GM10266 (cell line): ENCODE measurements at regions not wholly inside any gene's neighbourhood (a gene's known extent, or its start where the extent isn't known, plus 50 kb on each side); places are given as distances from the start of the nearest gene placed in this dataset.

Experiments
- DNase-seq: peaks from one replicate; pipeline ENCODE4 v3.0.0; 2012; ENCODE audit errors: extremely low spot score
- TF ChIP-seq, protein P1 (sequence below): IDR thresholded peaks from 2 replicates; pipeline ENCODE4 v1.5.1; 2012; ENCODE audit warnings: mild to moderate bottlenecking, low read depth; ENCODE audit not compliant: control insufficient read depth, insufficient read depth; ENCODE audit errors: missing control alignments

DNA sequence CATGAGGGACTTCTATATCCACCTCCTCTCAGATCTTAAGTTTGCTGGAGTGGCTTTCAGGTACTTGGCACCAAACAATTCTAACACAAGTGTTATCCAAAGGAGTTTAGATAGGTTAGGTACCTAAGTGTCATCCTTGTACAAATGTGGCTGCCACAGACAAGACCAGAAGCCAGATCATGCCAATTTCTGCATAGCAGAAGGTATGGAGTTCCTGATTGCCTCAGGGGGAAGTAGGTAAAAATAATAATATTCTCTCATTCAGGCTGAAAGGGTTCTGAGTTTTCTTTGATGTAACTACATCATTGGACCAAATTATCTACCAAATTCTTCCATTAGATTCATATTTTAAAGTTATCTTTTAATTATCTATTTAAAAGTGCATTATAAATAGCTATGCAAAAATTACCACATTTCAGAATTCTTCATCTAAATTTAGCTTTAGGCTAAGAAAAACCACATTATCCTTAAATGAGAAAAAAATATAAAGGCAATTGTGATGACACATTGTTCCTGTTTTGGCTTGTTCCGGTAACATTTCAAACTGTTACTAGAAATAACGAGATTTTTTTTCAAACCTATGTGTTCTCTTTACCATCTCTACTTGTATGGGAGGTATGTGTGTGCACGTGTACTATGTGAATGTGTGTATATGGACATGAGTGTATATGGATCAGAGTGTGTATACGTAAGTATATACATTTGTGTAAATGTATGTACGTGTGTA lies 66.2 kb upstream of the POU2AF2 start:
- TF ChIP-seq, protein P1, sequence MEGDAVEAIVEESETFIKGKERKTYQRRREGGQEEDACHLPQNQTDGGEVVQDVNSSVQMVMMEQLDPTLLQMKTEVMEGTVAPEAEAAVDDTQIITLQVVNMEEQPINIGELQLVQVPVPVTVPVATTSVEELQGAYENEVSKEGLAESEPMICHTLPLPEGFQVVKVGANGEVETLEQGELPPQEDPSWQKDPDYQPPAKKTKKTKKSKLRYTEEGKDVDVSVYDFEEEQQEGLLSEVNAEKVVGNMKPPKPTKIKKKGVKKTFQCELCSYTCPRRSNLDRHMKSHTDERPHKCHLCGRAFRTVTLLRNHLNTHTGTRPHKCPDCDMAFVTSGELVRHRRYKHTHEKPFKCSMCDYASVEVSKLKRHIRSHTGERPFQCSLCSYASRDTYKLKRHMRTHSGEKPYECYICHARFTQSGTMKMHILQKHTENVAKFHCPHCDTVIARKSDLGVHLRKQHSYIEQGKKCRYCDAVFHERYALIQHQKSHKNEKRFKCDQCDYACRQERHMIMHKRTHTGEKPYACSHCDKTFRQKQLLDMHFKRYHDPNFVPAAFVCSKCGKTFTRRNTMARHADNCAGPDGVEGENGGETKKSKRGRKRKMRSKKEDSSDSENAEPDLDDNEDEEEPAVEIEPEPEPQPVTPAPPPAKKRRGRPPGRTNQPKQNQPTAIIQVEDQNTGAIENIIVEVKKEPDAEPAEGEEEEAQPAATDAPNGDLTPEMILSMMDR, result no peak
- no peak for DNase-seq

DNA sequence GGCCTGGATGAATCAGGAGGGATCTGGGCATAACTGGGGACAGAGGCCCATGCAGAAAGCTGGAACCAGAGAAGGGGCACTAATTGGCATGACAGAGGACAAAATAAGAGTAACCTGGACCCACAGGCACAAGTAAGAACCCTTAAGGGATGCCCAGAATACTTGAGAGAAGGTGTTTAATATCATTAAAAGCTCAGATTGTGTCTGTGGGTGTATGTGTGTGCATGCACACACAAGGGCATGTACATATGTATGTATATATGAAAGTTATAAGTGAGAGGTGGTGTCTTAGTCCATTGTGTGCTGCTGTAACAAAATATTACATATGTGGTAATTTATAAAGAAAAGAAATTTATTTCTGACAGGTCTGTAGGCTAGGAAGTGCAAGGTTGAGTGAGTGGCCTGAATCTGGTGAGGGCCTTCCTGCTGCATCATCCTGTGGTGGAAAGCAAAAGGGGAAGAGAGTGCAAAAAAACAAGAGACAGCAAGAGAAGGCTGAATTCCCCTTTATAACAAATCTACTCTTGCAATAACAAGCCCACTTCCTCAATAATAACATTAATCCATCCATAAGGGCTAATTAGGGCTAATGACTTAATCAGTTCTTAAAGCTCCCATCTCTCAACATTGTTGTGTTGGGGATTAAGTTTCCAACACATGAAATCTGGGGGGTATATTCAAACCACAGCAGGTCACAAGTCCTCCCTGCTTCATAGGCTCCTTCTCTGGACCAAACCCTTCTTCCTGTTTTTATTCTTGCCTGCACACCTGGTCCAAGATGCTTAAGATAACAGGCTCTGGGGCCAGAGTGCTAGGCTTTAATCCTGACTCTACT lies 68.3 kb upstream of the POU2AF2 start:
- TF ChIP-seq, protein P1, result no peak
- peak; percentile 20 for DNase-seq

DNA sequence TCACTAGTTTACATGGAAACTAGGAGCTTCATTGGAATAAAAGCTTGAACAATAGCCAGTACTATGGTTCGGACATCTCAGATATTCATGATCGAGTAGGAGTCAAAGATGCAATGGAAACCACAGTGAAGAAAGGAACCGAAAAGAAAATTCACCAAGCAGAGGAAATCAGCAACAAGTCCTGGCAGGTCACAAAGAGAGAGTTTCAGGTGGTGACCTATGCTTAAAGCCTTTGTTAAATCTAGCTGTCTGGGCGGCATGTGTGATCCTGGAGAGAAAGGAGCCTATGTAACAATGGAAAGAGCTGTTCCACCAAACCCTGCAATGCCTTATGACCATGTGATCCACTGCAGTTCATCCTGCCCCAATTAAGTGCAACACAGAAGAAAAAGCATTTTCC lies 68.9 kb upstream of the POU2AF2 start:
- DNase-seq, result peak; percentile 11
- TF ChIP-seq, protein P1, result no peak

DNA sequence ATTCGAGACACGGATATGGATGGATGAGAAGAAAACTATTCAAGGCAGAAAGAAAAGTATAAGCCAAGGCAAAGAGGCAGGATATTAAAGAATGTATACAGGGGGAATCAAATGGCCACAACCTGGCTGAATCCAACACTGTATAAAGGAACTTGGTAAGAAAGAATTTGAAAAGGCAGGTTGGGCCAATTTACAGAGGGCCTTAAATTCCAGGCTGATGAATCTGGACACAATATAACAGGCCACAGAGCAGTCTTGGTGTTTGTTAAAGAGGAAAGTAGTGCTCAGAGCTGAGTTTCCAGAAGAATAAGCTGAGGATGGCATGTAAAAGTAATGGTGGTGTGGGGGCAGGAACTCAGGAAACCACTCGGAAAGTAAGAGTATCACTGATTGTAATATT lies 72.3 kb upstream of the POU2AF2 start:
- no peak for DNase-seq
- TF ChIP-seq, protein P1, result no peak

DNA sequence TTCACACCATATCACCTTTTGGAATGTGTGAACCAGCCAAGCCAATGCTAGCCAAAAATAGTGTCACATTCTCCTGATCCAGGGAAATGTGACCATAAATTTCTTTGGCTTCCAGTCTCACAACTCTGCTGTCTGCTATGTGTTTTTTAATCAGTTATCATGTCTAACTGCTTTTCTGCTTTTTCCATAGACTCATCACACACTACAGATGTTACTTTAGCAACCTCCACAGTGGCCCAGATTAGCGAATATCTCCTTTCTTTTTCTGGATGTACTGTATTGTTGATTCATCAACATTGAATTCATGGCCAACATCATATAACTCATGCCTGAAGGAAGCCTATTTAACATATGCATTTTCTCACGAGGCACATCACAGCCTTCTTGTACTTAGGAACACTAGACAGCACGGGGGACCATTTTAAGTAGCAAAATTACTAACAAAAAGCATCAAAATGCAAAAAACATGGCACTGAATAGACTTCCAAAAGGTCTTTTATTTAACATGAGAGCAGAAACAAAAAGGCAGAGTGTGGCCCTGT lies 73.1 kb upstream of the POU2AF2 start:
- DNase-seq, result no peak
- TF ChIP-seq, protein P1, result no peak

DNA sequence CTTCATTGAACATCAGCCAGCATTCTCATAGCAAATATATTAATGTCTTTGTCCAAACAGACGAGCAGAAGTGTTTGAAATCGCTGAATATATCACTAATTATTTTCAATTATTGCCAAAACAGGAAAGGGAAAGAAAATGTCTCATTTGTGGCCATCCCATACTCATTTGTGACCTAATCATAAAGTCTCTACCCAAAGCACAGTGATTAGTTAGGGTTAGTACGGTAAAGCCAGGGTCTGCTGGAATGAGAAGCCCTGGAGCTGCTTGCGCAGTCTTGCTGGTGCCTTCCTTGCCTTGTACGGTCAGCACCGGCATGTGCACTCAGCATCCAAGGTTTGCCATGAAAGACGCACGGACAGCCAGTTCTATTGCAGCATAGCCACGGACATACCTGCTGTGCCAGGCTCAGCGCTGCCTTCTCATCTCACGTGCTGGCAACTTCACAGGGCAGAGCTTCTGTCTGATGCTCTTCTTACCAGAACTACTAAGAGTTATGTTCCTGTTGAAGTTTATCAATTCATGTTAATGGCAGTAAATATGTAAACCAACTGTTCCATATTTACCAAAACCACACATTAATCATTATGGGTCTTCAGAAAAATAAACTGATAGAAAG lies 74.7 kb upstream of the POU2AF2 start:
- TF ChIP-seq, protein P1, result no peak
- no peak for DNase-seq
